Keratinocyte (primary cell): ENCODE measurements at regions not wholly inside any gene's neighbourhood (a gene's known extent, or its start where the extent isn't known, plus 50 kb on each side); places are given as distances from the start of the nearest gene placed in this dataset.

Experiments used
- DNase-seq: peaks from one replicate; pipeline ENCODE4 v3.0.0-alpha.2; 2011; ENCODE audit warnings: low read depth, missing footprints, low spot score
- FAIRE-seq: peaks from 2 replicates; lab custom pipeline; 2011; peaks lifted over from hg19 to GRCh38; lab: Jason Lieb, UNC
- H2AFZ ChIP-seq: 2 replicates; pipeline ENCODE4 v1.6.0; 2012; ENCODE audit warnings: low read length, control low read depth, inconsistent platforms; ENCODE audit not compliant: control insufficient read depth
- H3K27ac ChIP-seq: 2 replicates; pipeline ENCODE4 v1.5.1; 2011; ENCODE audit warnings: low read length; ENCODE audit not compliant: control insufficient read depth, insufficient read depth
- H3K27me3 ChIP-seq: 3 replicates; pipeline ENCODE4 v1.6.0; 2011; ENCODE audit warnings: low read length; ENCODE audit not compliant: control insufficient read depth, insufficient read depth; ENCODE audit errors: extremely low read depth
- H3K36me3 ChIP-seq, 2 experiments: 2 replicates in 1 of 2; 3 replicates in 1 of 2; pipeline ENCODE4 v1.5.1; 2011; ENCODE audit warnings: low read length in 2 of 2, mild to moderate bottlenecking in 1 of 2; ENCODE audit not compliant: control insufficient read depth in 2 of 2, insufficient read depth in 2 of 2; ENCODE audit errors: extremely low read depth in 1 of 2
- H3K4me1 ChIP-seq: 3 replicates; pipeline ENCODE4 v1.5.1; 2011; ENCODE audit warnings: low read length; ENCODE audit not compliant: control insufficient read depth, insufficient read depth; ENCODE audit errors: extremely low read depth
- H3K4me2 ChIP-seq: 3 replicates; pipeline ENCODE4 v1.6.0; 2011; ENCODE audit warnings: low read depth, low read length; ENCODE audit not compliant: control insufficient read depth, insufficient read depth; ENCODE audit errors: extremely low read depth
- H3K4me3 ChIP-seq, 3 experiments: fragments of 200-600 bp in 1 of 3; sonication (generic) in 1 of 3; 2 replicates in 2 of 3; 3 replicates in 1 of 3; pipeline ENCODE4 v1.5.1; 2011 to 2016; ENCODE audit warnings: low read length in 3 of 3, mild to moderate bottlenecking in 3 of 3, control low read depth in 2 of 3, inconsistent platforms in 1 of 3, low read depth in 1 of 3, mixed read lengths in 1 of 3, mixed run types in 1 of 3, moderate library complexity in 1 of 3; ENCODE audit not compliant: control insufficient read depth in 2 of 3, insufficient read depth in 2 of 3; ENCODE audit errors: extremely low read depth in 1 of 3
- H3K79me2 ChIP-seq: 2 replicates; pipeline ENCODE4 v1.6.0; 2012; ENCODE audit warnings: low read length; ENCODE audit not compliant: control insufficient read depth, insufficient read depth
- H3K9ac ChIP-seq: 3 replicates; pipeline ENCODE4 v1.6.0; 2011; ENCODE audit warnings: low read length; ENCODE audit not compliant: control insufficient read depth, insufficient read depth; ENCODE audit errors: extremely low read depth
- H3K9me1 ChIP-seq: 3 replicates; pipeline ENCODE4 v1.6.0; 2011; ENCODE audit warnings: low read length; ENCODE audit not compliant: control insufficient read depth, insufficient read depth; ENCODE audit errors: extremely low read depth
- H3K9me3 ChIP-seq: 2 replicates; pipeline ENCODE4 v1.5.1; 2012; ENCODE audit warnings: low read depth, low read length; ENCODE audit not compliant: control insufficient read depth
- H4K20me1 ChIP-seq: 3 replicates; pipeline ENCODE4 v1.6.0; 2011; ENCODE audit warnings: low read length; ENCODE audit not compliant: control insufficient read depth, insufficient read depth; ENCODE audit errors: extremely low read depth
- EZH2 ChIP-seq: IDR thresholded peaks from one replicate; pipeline ENCODE4 v1.6.1; 2012; ENCODE audit warnings: inconsistent platforms, mild to moderate bottlenecking, low read length, moderate library complexity
- dilution Hi-C: fragments of 300-500 bp; cut with MboI; formaldehyde crosslinking; loops from one replicate; pipeline ENCODE4 v1.7.0; 2020; ENCODE audit warnings: low sequenced_read_pairs; ENCODE audit not compliant: extremely low pct_ligation_motif_present
- TF ChIP-seq, protein P1 (sequence below), 3 experiments: IDR thresholded peaks in 1 of 3; conservative IDR thresholded peaks in 1 of 3; optimal IDR thresholded peaks in 1 of 3; 2 replicates in 2 of 3; 3 replicates in 1 of 3; pipeline versions ENCODE3 to v1.5.1; 2011; ENCODE audit warnings: low read length in 3 of 3, mild to moderate bottlenecking in 3 of 3, moderate library complexity in 2 of 3, control low read depth in 1 of 3, inconsistent platforms in 1 of 3; ENCODE audit not compliant: insufficient read depth in 2 of 3; ENCODE audit errors: extremely low read depth in 1 of 3

DNA sequence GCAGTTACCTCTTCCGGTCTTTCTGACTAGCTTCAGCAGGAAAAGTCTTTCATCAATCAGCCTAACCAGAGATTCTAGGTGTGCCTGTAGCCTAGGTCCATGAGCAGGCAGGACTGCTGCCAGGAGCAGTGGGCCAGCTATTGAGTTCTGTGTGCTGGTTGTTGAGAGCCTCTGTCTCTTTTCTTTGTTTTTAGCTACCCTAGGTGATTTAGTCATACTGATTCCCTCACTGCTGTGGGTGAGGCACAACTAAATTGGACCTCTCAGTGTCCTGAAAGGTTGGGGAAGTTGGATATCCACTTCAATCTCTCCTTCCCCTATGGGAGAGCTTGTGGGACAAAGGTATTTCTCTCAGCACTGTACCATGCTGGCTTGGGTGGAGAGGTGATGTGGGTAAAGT, 354.9 kb downstream of the GPAT3 start:
- no peak for DNase-seq

DNA sequence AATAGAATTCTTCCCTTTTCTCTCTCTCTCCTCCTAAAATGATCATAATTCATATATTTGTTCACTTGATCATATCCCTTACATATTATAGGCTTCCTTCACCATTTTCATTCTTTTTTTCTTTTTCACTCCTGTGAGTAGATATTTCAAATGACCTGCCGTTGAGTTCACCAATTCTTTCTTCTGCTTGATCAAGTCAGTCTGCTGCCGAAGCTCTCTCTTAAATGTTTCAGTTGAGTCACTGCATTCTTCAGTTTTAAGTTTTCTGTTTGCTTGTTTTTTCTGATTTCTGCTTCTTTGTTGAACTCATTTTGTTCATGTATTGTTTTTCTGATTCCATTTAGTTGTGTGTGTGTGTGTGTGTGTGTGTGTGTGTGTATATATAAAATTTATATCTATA, 354.3 kb downstream of the GPAT3 start:
- Histone ChIP-seq H3K9me3 (no peaks in the 10 kb centered on the region), H3K4me3 (no peak overlapping the region), H3K9ac (no peak overlapping the region), H4K20me1 (no peaks in the 10 kb centered on the region), H3K79me2 (no peaks in the 10 kb centered on the region), H3K36me3 (no peaks in the 10 kb centered on the region), H3K4me1 (peaks cover 14% of the 10 kb centered on the region), H3K27ac (no peak overlapping the region), H3K9me1 (no peaks in the 10 kb centered on the region), H3K27me3 (no peaks in the 10 kb centered on the region), H3K4me2 (peak overlapping the region; percentile 31), H2AFZ (no peak overlapping the region)
- dilution Hi-C loops = no loop called here
- TF ChIP-seq, protein P1, sequence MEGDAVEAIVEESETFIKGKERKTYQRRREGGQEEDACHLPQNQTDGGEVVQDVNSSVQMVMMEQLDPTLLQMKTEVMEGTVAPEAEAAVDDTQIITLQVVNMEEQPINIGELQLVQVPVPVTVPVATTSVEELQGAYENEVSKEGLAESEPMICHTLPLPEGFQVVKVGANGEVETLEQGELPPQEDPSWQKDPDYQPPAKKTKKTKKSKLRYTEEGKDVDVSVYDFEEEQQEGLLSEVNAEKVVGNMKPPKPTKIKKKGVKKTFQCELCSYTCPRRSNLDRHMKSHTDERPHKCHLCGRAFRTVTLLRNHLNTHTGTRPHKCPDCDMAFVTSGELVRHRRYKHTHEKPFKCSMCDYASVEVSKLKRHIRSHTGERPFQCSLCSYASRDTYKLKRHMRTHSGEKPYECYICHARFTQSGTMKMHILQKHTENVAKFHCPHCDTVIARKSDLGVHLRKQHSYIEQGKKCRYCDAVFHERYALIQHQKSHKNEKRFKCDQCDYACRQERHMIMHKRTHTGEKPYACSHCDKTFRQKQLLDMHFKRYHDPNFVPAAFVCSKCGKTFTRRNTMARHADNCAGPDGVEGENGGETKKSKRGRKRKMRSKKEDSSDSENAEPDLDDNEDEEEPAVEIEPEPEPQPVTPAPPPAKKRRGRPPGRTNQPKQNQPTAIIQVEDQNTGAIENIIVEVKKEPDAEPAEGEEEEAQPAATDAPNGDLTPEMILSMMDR (optimal IDR thresholded peaks at IDR 0.05 in 1 of 3, IDR thresholded peaks at IDR 0.05 in 1 of 3, conservative IDR thresholded peaks at IDR 0.05 in 1 of 3; ENCODE audit: extremely low read depth in 1 of 3, insufficient read depth in 2 of 3, low read length in 3 of 3) = no peak
- no peak for TF ChIP-seq EZH2
- DNase-seq (no peak), FAIRE-seq (no peak)

More for the DNA sequence above, 354.9 kb downstream of the GPAT3 start:
- Histone ChIP-seq H3K27me3 (no peaks in the 10 kb centered on the region), H4K20me1 (no peaks in the 10 kb centered on the region), H3K36me3 (no peaks in the 10 kb centered on the region), H3K4me3 (no peak overlapping the region), H3K9me3 (no peaks in the 10 kb centered on the region), H3K9ac (no peak overlapping the region), H3K79me2 (no peaks in the 10 kb centered on the region), H2AFZ (no peak overlapping the region), H3K27ac (no peak overlapping the region), H3K4me1 (peaks cover 14% of the 10 kb centered on the region), H3K4me2 (no peak overlapping the region), H3K9me1 (no peaks in the 10 kb centered on the region)
- TF ChIP-seq EZH2 = no peak
- TF ChIP-seq, protein P1 (optimal IDR thresholded peaks at IDR 0.05 in 1 of 3, IDR thresholded peaks at IDR 0.05 in 1 of 3, conservative IDR thresholded peaks at IDR 0.05 in 1 of 3; ENCODE audit: extremely low read depth in 1 of 3, insufficient read depth in 2 of 3, low read length in 3 of 3) = no peak
- dilution Hi-C loops = no loop called here
- FAIRE-seq = peak; percentile 26
